NOMO-1 treated with dmso at 0.1 percent for 144 hours (cell line): ENCODE measurements at regions not wholly inside any gene's neighbourhood (a gene's known extent, or its start where the extent isn't known, plus 50 kb on each side); places are given as distances from the start of the nearest gene placed in this dataset.
"Not testable (repeated sequence)": the region's sequence is repeated elsewhere in the genome, so short reads cannot be mapped to it uniquely, and the experiment has no call there.

Source experiments
- DNase-seq: peaks from one replicate; lab custom pipeline; 2025; ENCODE audit not compliant: unreplicated experiment; lab: John Stamatoyannopoulos, UW

GRCh38 chr5:18496041-18496440, 861.8 kb downstream of the TAF11L14 start:
- DNase-seq, result no peak

GRCh38 chr5:18497089-18497488, 862.8 kb downstream of the TAF11L14 start:
- no peak for DNase-seq

GRCh38 chr5:18503797-18504328, 869.6 kb downstream of the TAF11L14 start:
- no peak for DNase-seq

GRCh38 chr5:18507114-18507513, 872.9 kb downstream of the TAF11L14 start:
- DNase-seq, result no peak

- DNase-seq, result no peak
Measured at GRCh38 chr5:18517641-18518380, 883.6 kb downstream of the TAF11L14 start.

- DNase-seq, result no peak
Measured at GRCh38 chr5:18523380-18523779, 889.1 kb downstream of the TAF11L14 start.

GRCh38 chr5:18526792-18527405, 892.6 kb downstream of the TAF11L14 start:
- no peak for DNase-seq

GRCh38 chr5:18533137-18533536, 898.9 kb downstream of the TAF11L14 start:
- no peak for DNase-seq

- no peak for DNase-seq
Measured at GRCh38 chr5:18534119-18534518, 899.9 kb downstream of the TAF11L14 start.

- DNase-seq, result not testable (repeated sequence)
Measured at GRCh38 chr5:18535753-18536152, 901.5 kb downstream of the TAF11L14 start.

GRCh38 chr5:18544421-18544820, 910.2 kb downstream of the TAF11L14 start:
- DNase-seq, result no peak

GRCh38 chr5:18546591-18546990, 912.3 kb downstream of the TAF11L14 start:
- DNase-seq, result no peak

- no peak for DNase-seq
Measured at GRCh38 chr5:18551716-18552115, 917.5 kb downstream of the TAF11L14 start.

- DNase-seq, result no peak
Measured at GRCh38 chr5:18553269-18553668, 919.0 kb downstream of the TAF11L14 start.

GRCh38 chr5:18560602-18561001, 926.3 kb downstream of the TAF11L14 start:
- DNase-seq, result no peak

GRCh38 chr5:18563853-18564252, 929.6 kb downstream of the TAF11L14 start:
- no peak for DNase-seq

- DNase-seq, result no peak
Measured at GRCh38 chr5:18566671-18567070, 932.4 kb downstream of the TAF11L14 start.

- DNase-seq, result no peak
Measured at GRCh38 chr5:18576586-18576985, 942.3 kb downstream of the TAF11L14 start.

- DNase-seq, result no peak
Measured at GRCh38 chr5:18601185-18601584, 966.9 kb downstream of the TAF11L14 start.

GRCh38 chr5:18602402-18602801, 968.1 kb downstream of the TAF11L14 start:
- DNase-seq, result no peak

GRCh38 chr5:18605186-18605585, 970.9 kb downstream of the TAF11L14 start:
- no peak for DNase-seq

GRCh38 chr5:18607570-18607969, 973.3 kb downstream of the TAF11L14 start:
- DNase-seq, result no peak
